ENCODE measurements at regions not wholly inside any gene's neighbourhood (a gene's known extent, or its start where the extent isn't known, plus 50 kb on each side); places are given as distances from the start of the nearest gene placed in this dataset.

- no peak for DNase-seq (ENCODE audit: low spot score)
- Mint-ChIP-seq H3K4me3 (ENCODE audit: unreplicated experiment) (no peak overlapping the region), H3K4me1 (ENCODE audit: low read depth) (no peaks in the 10 kb centered on the region), H3K27me3 (ENCODE audit: low read depth) (no peaks in the 10 kb centered on the region), H3K27ac (ENCODE audit: unreplicated experiment) (no peak overlapping the region), H3K36me3 (ENCODE audit: low read depth) (no peaks in the 10 kb centered on the region), H3K9me3 (ENCODE audit: low read depth) (peaks cover 18% of the 10 kb centered on the region)
- no peak for TF ChIP-seq CTCF (IDR thresholded peaks at IDR 0.05)
These were observed 209.2 kb upstream of the DCC start for GRCh38 chr18:52130624-52131301.

GRCh38 chr18:52131845-52132244, 208.2 kb upstream of the DCC start:
- DNase-seq (ENCODE audit: low spot score), result no peak
- no peak overlapping the region for H3K27ac Mint-ChIP-seq (ENCODE audit: unreplicated experiment)
- peaks cover 25% of the 10 kb centered on the region for H3K9me3 Mint-ChIP-seq (ENCODE audit: low read depth)
- no peak overlapping the region for H3K4me3 Mint-ChIP-seq (ENCODE audit: unreplicated experiment)
- H3K36me3 Mint-ChIP-seq (ENCODE audit: low read depth), result no peaks in the 10 kb centered on the region
- no peaks in the 10 kb centered on the region for H3K27me3 Mint-ChIP-seq (ENCODE audit: low read depth)
- H3K4me1 Mint-ChIP-seq (ENCODE audit: low read depth), result no peaks in the 10 kb centered on the region
- no peak for TF ChIP-seq CTCF (IDR thresholded peaks at IDR 0.05)

- DNase-seq (ENCODE audit: low spot score), result no peak
- no peak overlapping the region for H3K27ac Mint-ChIP-seq (ENCODE audit: unreplicated experiment)
- TF ChIP-seq CTCF (IDR thresholded peaks at IDR 0.05), result no peak
- H3K36me3 Mint-ChIP-seq (ENCODE audit: low read depth), result no peaks in the 10 kb centered on the region
- no peaks in the 10 kb centered on the region for H3K4me1 Mint-ChIP-seq (ENCODE audit: low read depth)
- H3K4me3 Mint-ChIP-seq (ENCODE audit: unreplicated experiment), result no peak overlapping the region
- peaks cover 38% of the 10 kb centered on the region for H3K9me3 Mint-ChIP-seq (ENCODE audit: low read depth)
- H3K27me3 Mint-ChIP-seq (ENCODE audit: low read depth), result no peaks in the 10 kb centered on the region
These were observed 203.5 kb upstream of the DCC start for GRCh38 chr18:52136532-52136931.

- Mint-ChIP-seq H3K9me3 (ENCODE audit: low read depth) (peaks cover 37% of the 10 kb centered on the region), H3K27ac (ENCODE audit: unreplicated experiment) (no peak overlapping the region)
These were observed 199.0 kb upstream of the DCC start for GRCh38 chr18:52140986-52141385.

GRCh38 chr18:52150050-52150449, 189.9 kb upstream of the DCC start:
- no peak for DNase-seq (ENCODE audit: low spot score)
- Mint-ChIP-seq H3K4me3 (ENCODE audit: unreplicated experiment) (no peak overlapping the region), H3K4me1 (ENCODE audit: low read depth) (no peaks in the 10 kb centered on the region), H3K27me3 (ENCODE audit: low read depth) (no peaks in the 10 kb centered on the region), H3K27ac (ENCODE audit: unreplicated experiment) (no peak overlapping the region), H3K36me3 (ENCODE audit: low read depth) (no peaks in the 10 kb centered on the region), H3K9me3 (ENCODE audit: low read depth) (peaks cover 33% of the 10 kb centered on the region)
- TF ChIP-seq CTCF (IDR thresholded peaks at IDR 0.05), result no peak

More at GRCh38 chr18:52140986-52141385, 199.0 kb upstream of the DCC start:
- no peak for TF ChIP-seq CTCF (IDR thresholded peaks at IDR 0.05)
- DNase-seq (ENCODE audit: low spot score), result no peak
- Mint-ChIP-seq H3K36me3 (ENCODE audit: low read depth) (no peaks in the 10 kb centered on the region), H3K27me3 (ENCODE audit: low read depth) (no peaks in the 10 kb centered on the region), H3K4me1 (ENCODE audit: low read depth) (no peaks in the 10 kb centered on the region), H3K4me3 (ENCODE audit: unreplicated experiment) (no peak overlapping the region)
